SK-N-SH (cell line): ENCODE measurements at regions not wholly inside any gene's neighbourhood (a gene's known extent, or its start where the extent isn't known, plus 50 kb on each side); places are given as distances from the start of the nearest gene placed in this dataset.

ENCODE experiments used
- CTCF ChIA-PET: fragments of 300-600, 350-600 bp; formaldehyde crosslinking; extraction: SDS; loops from one replicate; lab custom pipeline; 2021; lab: Yijun Ruan, JAX
- POLR2A ChIA-PET: fragments of 350-600 bp; sonication (Branson Sonifier 250); formaldehyde crosslinking; extraction: SDS; loops from one replicate; lab custom pipeline; 2020; ENCODE audit warnings: antibody characterized with exemption, inconsistent platforms; lab: Yijun Ruan, JAX
- DNase-seq: peaks from one replicate; pipeline ENCODE4 v3.0.0; 2012
- H2AFZ ChIP-seq: fragments of 200-600 bp; sonication (generic); 2 replicates; pipeline ENCODE4 v1.8.1; 2016; ENCODE audit warnings: antibody characterized with exemption, mild to moderate bottlenecking, low read depth
- H3F3A ChIP-seq: fragments of 200-600 bp; sonication (generic); replicated peaks from 2 replicates; pipeline ENCODE3; 2016; ENCODE audit warnings: antibody characterized with exemption, mild to moderate bottlenecking; ENCODE audit not compliant: insufficient read depth
- H3K27ac ChIP-seq, 2 experiments: fragments of 200-500 bp in 1 of 2; fragments of 200-600 bp in 1 of 2; sonication (Bioruptor generic) in 1 of 2; sonication (generic), shearing (Covaris generic) in 1 of 2; 2 replicates each; pipeline versions ENCODE4 v1.5.1 to v1.6.1; 2014 to 2016; ENCODE audit warnings: low read depth in 2 of 2, inconsistent platforms in 1 of 2, low read length in 1 of 2, mild to moderate bottlenecking in 1 of 2, mixed read lengths in 1 of 2
- H3K27me3 ChIP-seq: fragments of 200-600 bp; sonication (generic), shearing (Covaris generic); 2 replicates; pipeline ENCODE4 v1.6.1; 2016; ENCODE audit warnings: mixed run types; ENCODE audit not compliant: insufficient read depth
- H3K36me3 ChIP-seq, 2 experiments: fragments of 200-500 bp in 1 of 2; fragments of 200-600 bp in 1 of 2; sonication (Bioruptor generic) in 1 of 2; sonication (generic) in 1 of 2; replicated peaks in 1 of 2; 2 replicates each; pipeline versions ENCODE3 to v1.5.1; 2014 to 2016; ENCODE audit warnings: low read length in 1 of 2, mild to moderate bottlenecking in 1 of 2; ENCODE audit not compliant: insufficient read depth in 2 of 2, control insufficient read depth in 1 of 2
- H3K4me1 ChIP-seq, 2 experiments: fragments of 200-500 bp in 1 of 2; fragments of 200-600 bp in 1 of 2; sonication (Bioruptor generic) in 1 of 2; sonication (generic), shearing (Covaris generic) in 1 of 2; 2 replicates each; pipeline versions ENCODE4 v1.5.1 to v1.6.1; 2014 to 2016; ENCODE audit warnings: low read depth in 1 of 2, low read length in 1 of 2, mixed run types in 1 of 2; ENCODE audit not compliant: insufficient read depth in 2 of 2, control insufficient read depth in 1 of 2
- H3K4me2 ChIP-seq: fragments of 200-600 bp; sonication (generic), shearing (Covaris generic); 2 replicates; pipeline ENCODE4 v1.6.1; 2017; ENCODE audit warnings: mixed run types
- H3K4me3 ChIP-seq, 2 experiments: fragments of 200-500 bp in 1 of 2; fragments of 200-600 bp in 1 of 2; sonication (Bioruptor generic) in 1 of 2; sonication (generic), shearing (Covaris generic) in 1 of 2; 2 replicates each; pipeline versions ENCODE4 v1.5.1 to v1.8.1; 2014 to 2016; ENCODE audit warnings: low read depth in 2 of 2, inconsistent platforms in 1 of 2, low read length in 1 of 2, mild to moderate bottlenecking in 1 of 2, mixed read lengths in 1 of 2, moderate library complexity in 1 of 2
- H3K79me2 ChIP-seq: fragments of 200-600 bp; sonication (generic); 2 replicates; pipeline ENCODE4 v1.8.1; 2017; ENCODE audit warnings: mild to moderate bottlenecking; ENCODE audit not compliant: insufficient read depth
- H3K9ac ChIP-seq: fragments of 200-600 bp; sonication (generic); 2 replicates; pipeline ENCODE4 v1.6.1; 2017; ENCODE audit warnings: mixed run types
- H3K9me2 ChIP-seq: fragments of 200-600 bp; sonication (generic); 2 replicates; pipeline ENCODE4 v1.6.1; 2017; ENCODE audit warnings: mixed run types
- H3K9me3 ChIP-seq: fragments of 200-600 bp; sonication (generic); 2 replicates; pipeline ENCODE4 v1.6.1; 2017; ENCODE audit warnings: mixed run types, mild to moderate bottlenecking, moderate library complexity
- H4K20me1 ChIP-seq: fragments of 200-600 bp; sonication (generic); 2 replicates; pipeline ENCODE4 v1.6.1; 2017; ENCODE audit warnings: mild to moderate bottlenecking, mixed run types; ENCODE audit not compliant: insufficient read depth
- CHD2 ChIP-seq: fragments of 150-350 bp; IDR thresholded peaks from 2 replicates; pipeline ENCODE4 v1.6.1; 2018; ENCODE audit warnings: low read length; ENCODE audit not compliant: partially characterized antibody
- ELF1 ChIP-seq: IDR thresholded peaks from 2 replicates; pipeline ENCODE4 v1.4.0; 2012
- EZH2phosphoT487 ChIP-seq: fragments of 200-600 bp; sonication (generic); IDR thresholded peaks from 2 replicates; pipeline ENCODE4 v1.6.1; 2017; ENCODE audit warnings: low read depth, mixed run types, mild to moderate bottlenecking, antibody characterized with exemption, moderate library complexity, borderline replicate concordance
- IRF3 ChIP-seq: fragments of 150-350 bp; IDR thresholded peaks from 2 replicates; pipeline ENCODE4 v1.6.1; 2016; ENCODE audit warnings: mild to moderate bottlenecking, low read depth, low read length
- JUND ChIP-seq: IDR thresholded peaks from 2 replicates; pipeline ENCODE4 v1.4.0; 2012
- MXI1 ChIP-seq: IDR thresholded peaks from 2 replicates; pipeline ENCODE4 v1.6.1; 2012; ENCODE audit warnings: mild to moderate bottlenecking, low read depth, low read length, improper control_type of control experiment
- NFIC ChIP-seq: IDR thresholded peaks from 2 replicates; pipeline ENCODE4 v1.4.0; 2012; ENCODE audit warnings: borderline replicate concordance
- RCOR1 ChIP-seq: fragments of 150-350 bp; IDR thresholded peaks from 2 replicates; pipeline ENCODE4 v1.6.1; 2017; ENCODE audit warnings: antibody characterized with exemption, low read length
- RFX5 ChIP-seq: IDR thresholded peaks from 2 replicates; pipeline ENCODE4 v1.6.1; 2012; ENCODE audit warnings: mild to moderate bottlenecking, improper control_type of control experiment, low read length
- SIN3A ChIP-seq: IDR thresholded peaks from 2 replicates; pipeline ENCODE4 v1.6.1; 2012; ENCODE audit warnings: low read depth, mild to moderate bottlenecking, low read length, moderate library complexity, borderline replicate concordance
- TAF1 ChIP-seq: IDR thresholded peaks from 2 replicates; pipeline ENCODE4 v1.6.1; 2012; ENCODE audit warnings: low read depth, mild to moderate bottlenecking, low read length, moderate library complexity, borderline replicate concordance
- WGBS: methylation state at CpG from one replicate; pipeline ENCODE4 v1.1.6; 2017; ENCODE audit warnings: low lambda C conversion rate; 5-methylcytosine and 5-hydroxymethylcytosine counted together
- TF ChIP-seq, protein P1 (sequence below): IDR thresholded peaks from 2 replicates; pipeline ENCODE4 v1.4.0; 2012; ENCODE audit warnings: low read depth, borderline replicate concordance
- TF ChIP-seq, protein P2 (sequence below): IDR thresholded peaks from 2 replicates; pipeline ENCODE4 v1.4.0; 2012; ENCODE audit warnings: low read depth

DNA sequence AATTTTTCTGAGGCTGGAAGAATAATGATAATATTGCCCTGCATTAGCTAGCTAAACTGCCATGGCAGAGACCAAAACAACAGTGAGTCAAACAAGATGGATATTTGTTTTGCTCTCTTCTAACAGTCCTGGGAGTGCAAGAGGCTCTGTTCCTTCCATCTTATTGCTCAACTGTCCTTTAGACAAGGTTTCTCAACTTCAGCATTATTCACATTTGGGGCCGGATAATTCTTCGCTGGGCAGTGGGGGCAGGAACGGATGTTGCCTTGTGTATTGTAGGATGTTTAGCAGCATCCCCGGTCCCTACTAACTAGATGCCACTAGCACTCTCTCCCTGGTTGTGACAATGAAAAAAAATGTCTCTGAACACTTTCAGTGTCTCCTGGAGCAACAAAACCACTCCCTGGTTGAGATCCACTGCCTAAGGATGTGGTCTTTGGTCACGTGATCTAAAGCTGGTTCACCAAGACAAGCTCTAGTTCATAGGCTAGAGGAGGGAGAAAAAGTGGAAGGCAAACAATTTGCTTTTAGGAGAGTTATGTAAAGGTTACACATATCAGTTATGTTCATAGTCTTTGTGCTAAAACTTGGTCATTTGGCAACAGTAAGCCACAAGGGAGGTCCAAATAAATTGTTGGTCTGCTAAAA lies 144.4 kb downstream of the PCTP start:
- WGBS, result 26% methylated on average over 5 of the region's 5 CpGs
- no peak for TF ChIP-seq RCOR1
- TF ChIP-seq, protein P1, sequence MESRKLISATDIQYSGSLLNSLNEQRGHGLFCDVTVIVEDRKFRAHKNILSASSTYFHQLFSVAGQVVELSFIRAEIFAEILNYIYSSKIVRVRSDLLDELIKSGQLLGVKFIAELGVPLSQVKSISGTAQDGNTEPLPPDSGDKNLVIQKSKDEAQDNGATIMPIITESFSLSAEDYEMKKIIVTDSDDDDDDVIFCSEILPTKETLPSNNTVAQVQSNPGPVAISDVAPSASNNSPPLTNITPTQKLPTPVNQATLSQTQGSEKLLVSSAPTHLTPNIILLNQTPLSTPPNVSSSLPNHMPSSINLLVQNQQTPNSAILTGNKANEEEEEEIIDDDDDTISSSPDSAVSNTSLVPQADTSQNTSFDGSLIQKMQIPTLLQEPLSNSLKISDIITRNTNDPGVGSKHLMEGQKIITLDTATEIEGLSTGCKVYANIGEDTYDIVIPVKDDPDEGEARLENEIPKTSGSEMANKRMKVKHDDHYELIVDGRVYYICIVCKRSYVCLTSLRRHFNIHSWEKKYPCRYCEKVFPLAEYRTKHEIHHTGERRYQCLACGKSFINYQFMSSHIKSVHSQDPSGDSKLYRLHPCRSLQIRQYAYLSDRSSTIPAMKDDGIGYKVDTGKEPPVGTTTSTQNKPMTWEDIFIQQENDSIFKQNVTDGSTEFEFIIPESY, result no peak
- no peak for TF ChIP-seq NFIC
- no peak for TF ChIP-seq JUND
- TF ChIP-seq, protein P2, sequence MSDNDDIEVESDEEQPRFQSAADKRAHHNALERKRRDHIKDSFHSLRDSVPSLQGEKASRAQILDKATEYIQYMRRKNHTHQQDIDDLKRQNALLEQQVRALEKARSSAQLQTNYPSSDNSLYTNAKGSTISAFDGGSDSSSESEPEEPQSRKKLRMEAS, result no peak
- TF ChIP-seq IRF3, result no peak
- no peak for TF ChIP-seq SIN3A
- TF ChIP-seq EZH2phosphoT487, result no peak
- no peak for TF ChIP-seq TAF1
- TF ChIP-seq MXI1, result no peak
- TF ChIP-seq ELF1, result no peak
- no peak for TF ChIP-seq RFX5
- Histone ChIP-seq H3K4me2 (no peak overlapping the region), H2AFZ (no peak overlapping the region), H3K79me2 (no peaks in the 10 kb centered on the region), H3F3A (no peaks in the 10 kb centered on the region), H3K27me3 (no peaks in the 10 kb centered on the region; the same call in 1 of the 2 replicates), H3K9me3 (no peaks in the 10 kb centered on the region), H3K27ac (no peak overlapping the region), H3K4me3 (no peak overlapping the region), H3K36me3 (no peaks in the 10 kb centered on the region), H3K9ac (no peak overlapping the region), H3K4me1 (no peaks in the 10 kb centered on the region), H3K9me2 (no peaks in the 10 kb centered on the region), H4K20me1 (no peaks in the 10 kb centered on the region)
- ChIA-PET POLR2A (no interaction called here), CTCF (no interaction called here)
- no peak for DNase-seq

DNA sequence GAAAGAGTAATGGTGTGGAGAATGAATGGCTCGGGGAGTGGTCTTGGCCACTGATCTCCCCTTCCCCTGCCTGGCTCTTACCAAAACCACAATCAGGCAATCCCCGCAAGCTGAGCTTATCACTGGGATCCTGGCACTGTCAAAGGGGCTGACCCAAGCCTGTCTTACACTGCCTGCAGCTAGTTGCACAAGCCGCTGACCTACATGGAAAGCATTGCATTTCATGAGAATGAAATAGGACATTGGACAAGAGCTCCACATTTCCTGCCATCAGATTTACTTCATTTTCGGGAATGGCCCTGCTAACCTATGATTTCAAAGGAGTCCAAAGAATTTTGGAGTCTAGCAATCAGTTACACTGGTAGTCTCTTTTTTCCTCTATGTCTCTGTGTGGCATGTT lies 146.4 kb downstream of the PCTP start:
- H2AFZ ChIP-seq, result no peak overlapping the region
- H3K4me3 ChIP-seq, result no peak overlapping the region
- no peaks in the 10 kb centered on the region for H3K4me1 ChIP-seq
- no peaks in the 10 kb centered on the region for H3K79me2 ChIP-seq
- WGBS, result 13% methylated on average over 4 of the region's 4 CpGs
- TF ChIP-seq CHD2, result no peak
- no peak for TF ChIP-seq TAF1
- TF ChIP-seq NFIC, result no peak
- H3K9me2 ChIP-seq, result no peaks in the 10 kb centered on the region
- no peak overlapping the region for H3K9ac ChIP-seq
- H3F3A ChIP-seq, result no peaks in the 10 kb centered on the region
- H3K27ac ChIP-seq, result no peak overlapping the region
- POLR2A ChIA-PET, result no interaction called here
- DNase-seq, result no peak
- H3K9me3 ChIP-seq, result no peaks in the 10 kb centered on the region
- no peaks in the 10 kb centered on the region; the same call in 1 of the 2 replicates for H3K27me3 ChIP-seq
- H4K20me1 ChIP-seq, result no peaks in the 10 kb centered on the region
- CTCF ChIA-PET, result interaction anchor here (1.2 kb wide), 1 partner anchor 818 kb away, joined by 3 read pairs; no protein-coding TSS in a partner anchor
- H3K4me2 ChIP-seq, result no peak overlapping the region
- H3K36me3 ChIP-seq, result no peaks in the 10 kb centered on the region
